ENCODE measurements at regions not wholly inside any gene's neighbourhood (a gene's known extent, or its start where the extent isn't known, plus 50 kb on each side); places are given as distances from the start of the nearest gene placed in this dataset.

GRCh38 chr1:163970699-163971098 is 588.3 kb upstream of the PBX1 start:
- Histone ChIP-seq H3K27me3 (no peaks in the 10 kb centered on the region), H3K4me1 (no peaks in the 10 kb centered on the region), H3K36me3 (no peaks in the 10 kb centered on the region), H3K9me3 (peaks cover 0 to 2% (median 0%) of the 10 kb centered on the region in 4 donors), H3K4me3 (no peak overlapping the region), H3K27ac (no peak overlapping the region)
- WGBS, 5 donors: 63 to 81% (median 77%) methylated on average over 4 of the region's 4 CpGs
- DNase-seq: peak in 1 of 2 donors; percentile 22
- TF ChIP-seq, protein P1, sequence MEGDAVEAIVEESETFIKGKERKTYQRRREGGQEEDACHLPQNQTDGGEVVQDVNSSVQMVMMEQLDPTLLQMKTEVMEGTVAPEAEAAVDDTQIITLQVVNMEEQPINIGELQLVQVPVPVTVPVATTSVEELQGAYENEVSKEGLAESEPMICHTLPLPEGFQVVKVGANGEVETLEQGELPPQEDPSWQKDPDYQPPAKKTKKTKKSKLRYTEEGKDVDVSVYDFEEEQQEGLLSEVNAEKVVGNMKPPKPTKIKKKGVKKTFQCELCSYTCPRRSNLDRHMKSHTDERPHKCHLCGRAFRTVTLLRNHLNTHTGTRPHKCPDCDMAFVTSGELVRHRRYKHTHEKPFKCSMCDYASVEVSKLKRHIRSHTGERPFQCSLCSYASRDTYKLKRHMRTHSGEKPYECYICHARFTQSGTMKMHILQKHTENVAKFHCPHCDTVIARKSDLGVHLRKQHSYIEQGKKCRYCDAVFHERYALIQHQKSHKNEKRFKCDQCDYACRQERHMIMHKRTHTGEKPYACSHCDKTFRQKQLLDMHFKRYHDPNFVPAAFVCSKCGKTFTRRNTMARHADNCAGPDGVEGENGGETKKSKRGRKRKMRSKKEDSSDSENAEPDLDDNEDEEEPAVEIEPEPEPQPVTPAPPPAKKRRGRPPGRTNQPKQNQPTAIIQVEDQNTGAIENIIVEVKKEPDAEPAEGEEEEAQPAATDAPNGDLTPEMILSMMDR (IDR thresholded peaks at IDR 0.05): no peak
- TF ChIP-seq POLR2AphosphoS5 (IDR thresholded peaks at IDR 0.05) (no peak), POLR2A (IDR thresholded peaks at IDR 0.05) (no peak), EP300 (IDR thresholded peaks at IDR 0.05) (no peak)
- intact Hi-C loops (cut with DNase I; ENCODE audit: low total_unique reads): no loop called here

DNA sequence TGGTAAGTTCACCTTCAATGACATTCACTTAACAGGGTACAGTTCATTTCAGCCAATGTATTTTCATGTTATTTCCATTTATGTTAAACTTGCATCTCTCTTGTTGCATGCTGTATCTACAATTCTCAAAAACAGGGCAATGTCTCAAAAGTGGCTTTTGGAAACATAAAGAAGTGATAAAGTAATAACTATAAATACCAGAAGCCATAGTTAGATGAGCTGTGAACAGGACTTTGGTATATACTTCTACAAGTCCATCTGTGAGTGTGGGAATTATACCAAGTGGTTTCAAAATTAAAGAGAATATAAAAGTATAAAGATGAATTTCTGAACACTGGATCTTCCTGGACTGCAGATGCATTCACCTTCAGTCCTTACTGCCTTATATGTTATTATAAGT is 585.4 kb upstream of the PBX1 start:
- no peaks in the 10 kb centered on the region for H3K9me3 ChIP-seq
- no peaks in the 10 kb centered on the region for H3K4me1 ChIP-seq
- no peaks in the 10 kb centered on the region for H3K27me3 ChIP-seq
- intact Hi-C loops (cut with DNase I; ENCODE audit: low total_unique reads): no loop called here
- DNase-seq: no peak
- no peak overlapping the region for H3K27ac ChIP-seq
- H3K4me3 ChIP-seq: no peak overlapping the region
- TF ChIP-seq POLR2A (IDR thresholded peaks at IDR 0.05): no peak
- no peak for TF ChIP-seq EP300 (IDR thresholded peaks at IDR 0.05)
- no peak for TF ChIP-seq POLR2AphosphoS5 (IDR thresholded peaks at IDR 0.05)
- TF ChIP-seq, protein P1 (IDR thresholded peaks at IDR 0.05): no peak
- H3K36me3 ChIP-seq: no peaks in the 10 kb centered on the region

DNA sequence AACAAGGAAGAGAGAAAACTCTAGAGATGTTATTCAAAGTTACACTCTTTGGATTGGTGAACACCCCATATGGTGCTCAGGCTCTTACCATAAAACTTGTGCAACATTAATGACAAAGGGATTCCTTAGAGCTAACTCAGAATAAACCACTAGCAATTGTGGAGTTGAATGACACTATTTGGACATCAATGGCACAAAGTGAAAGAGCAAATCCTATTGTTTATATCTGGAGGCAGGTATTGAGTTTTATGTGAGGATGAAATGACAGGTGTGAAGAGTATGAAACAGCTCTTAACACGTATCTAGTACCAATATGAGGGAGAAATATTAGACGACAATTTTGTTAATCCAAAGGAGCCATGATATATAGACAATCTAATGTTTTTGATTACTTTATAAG is 584.9 kb upstream of the PBX1 start:
- intact Hi-C loops (cut with DNase I; ENCODE audit: low total_unique reads): no loop called here
- Histone ChIP-seq H3K36me3 (no peaks in the 10 kb centered on the region), H3K27me3 (no peaks in the 10 kb centered on the region), H3K9me3 (no peaks in the 10 kb centered on the region), H3K27ac (no peak overlapping the region), H3K4me1 (no peaks in the 10 kb centered on the region), H3K4me3 (no peak overlapping the region)
- DNase-seq: no peak
- no peak for TF ChIP-seq POLR2A (IDR thresholded peaks at IDR 0.05)
- TF ChIP-seq, protein P1 (IDR thresholded peaks at IDR 0.05): no peak
- TF ChIP-seq EP300 (IDR thresholded peaks at IDR 0.05): no peak
- TF ChIP-seq POLR2AphosphoS5 (IDR thresholded peaks at IDR 0.05): no peak
- WGBS, 5 donors: 79 to 86% (median 84%) methylated on average over 2 of the region's 2 CpGs

- no peaks in the 10 kb centered on the region for H3K9me3 ChIP-seq
- WGBS, 5 donors: 19 to 46% (median 37%) methylated on average over 1 of the region's 1 CpG
- H3K4me1 ChIP-seq: no peaks in the 10 kb centered on the region
- DNase-seq: no peak
- H3K27me3 ChIP-seq: no peaks in the 10 kb centered on the region
- intact Hi-C loops (cut with DNase I; ENCODE audit: low total_unique reads): no loop called here
- H3K27ac ChIP-seq: no peak overlapping the region
- H3K36me3 ChIP-seq: no peaks in the 10 kb centered on the region
- no peak for TF ChIP-seq POLR2A (IDR thresholded peaks at IDR 0.05)
- TF ChIP-seq EP300 (IDR thresholded peaks at IDR 0.05): no peak
- no peak for TF ChIP-seq POLR2AphosphoS5 (IDR thresholded peaks at IDR 0.05)
- TF ChIP-seq, protein P1 (IDR thresholded peaks at IDR 0.05): no peak
- H3K4me3 ChIP-seq: no peak overlapping the region
These were observed 578.6 kb upstream of the PBX1 start for GRCh38 chr1:163980394-163980793.
